ENCODE measurements at regions not wholly inside any gene's neighbourhood (a gene's known extent, or its start where the extent isn't known, plus 50 kb on each side); places are given as distances from the start of the nearest gene placed in this dataset.

DNA sequence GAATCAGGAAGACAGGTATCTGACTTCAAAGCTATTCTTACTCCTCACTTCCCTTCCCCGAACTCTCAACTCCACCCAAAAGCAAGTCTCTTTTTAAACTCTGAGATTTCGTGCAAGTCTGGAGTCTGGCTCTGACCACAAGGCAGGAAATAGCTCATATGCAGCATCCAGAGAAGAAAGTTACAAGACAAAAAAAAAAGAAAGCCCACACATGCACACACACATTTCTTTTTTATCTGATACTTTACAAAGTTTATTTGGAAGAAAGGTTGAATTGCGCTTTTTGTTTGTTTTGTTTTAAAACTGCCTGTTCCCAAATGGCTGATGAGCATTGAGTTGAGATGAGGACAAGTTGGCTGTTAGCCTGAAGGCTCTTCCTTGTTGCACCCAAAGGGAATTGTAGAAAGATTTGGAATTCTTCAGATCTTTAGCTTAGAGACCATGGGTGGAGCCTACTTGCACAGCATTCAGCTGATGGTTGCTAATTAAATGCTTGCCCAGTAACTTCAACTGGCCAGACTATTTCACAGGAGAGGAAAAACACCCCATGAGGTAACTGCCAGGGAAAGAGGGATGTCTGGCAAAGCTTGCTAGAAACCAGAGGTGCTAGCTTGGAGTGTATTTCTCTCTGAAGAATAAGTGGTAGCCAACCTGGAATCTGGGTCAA, 490.3 kb downstream of the TTLL7 start:
- TF ChIP-seq, protein P1, sequence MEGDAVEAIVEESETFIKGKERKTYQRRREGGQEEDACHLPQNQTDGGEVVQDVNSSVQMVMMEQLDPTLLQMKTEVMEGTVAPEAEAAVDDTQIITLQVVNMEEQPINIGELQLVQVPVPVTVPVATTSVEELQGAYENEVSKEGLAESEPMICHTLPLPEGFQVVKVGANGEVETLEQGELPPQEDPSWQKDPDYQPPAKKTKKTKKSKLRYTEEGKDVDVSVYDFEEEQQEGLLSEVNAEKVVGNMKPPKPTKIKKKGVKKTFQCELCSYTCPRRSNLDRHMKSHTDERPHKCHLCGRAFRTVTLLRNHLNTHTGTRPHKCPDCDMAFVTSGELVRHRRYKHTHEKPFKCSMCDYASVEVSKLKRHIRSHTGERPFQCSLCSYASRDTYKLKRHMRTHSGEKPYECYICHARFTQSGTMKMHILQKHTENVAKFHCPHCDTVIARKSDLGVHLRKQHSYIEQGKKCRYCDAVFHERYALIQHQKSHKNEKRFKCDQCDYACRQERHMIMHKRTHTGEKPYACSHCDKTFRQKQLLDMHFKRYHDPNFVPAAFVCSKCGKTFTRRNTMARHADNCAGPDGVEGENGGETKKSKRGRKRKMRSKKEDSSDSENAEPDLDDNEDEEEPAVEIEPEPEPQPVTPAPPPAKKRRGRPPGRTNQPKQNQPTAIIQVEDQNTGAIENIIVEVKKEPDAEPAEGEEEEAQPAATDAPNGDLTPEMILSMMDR (IDR thresholded peaks at IDR 0.05; ENCODE audit: low read length), result no peak
- TF ChIP-seq EZH2 (IDR thresholded peaks at IDR 0.05; ENCODE audit: borderline replicate concordance, low read length), result no peak
